Adrenal gland (tissue), 5 donors: ENCODE measurements at regions not wholly inside any gene's neighbourhood (a gene's known extent, or its start where the extent isn't known, plus 50 kb on each side); places are given as distances from the start of the nearest gene placed in this dataset.

Source experiments
- CTCF ChIP-seq, 6 experiments: fragments of 450-650 bp in 4 of 6; fragments of 200-600 bp in 2 of 6; sonication (generic) in 1 of 6; IDR thresholded peaks; 1 replicate in 5 of 6; 2 replicates in 1 of 6; pipeline versions ENCODE4 v1.5.1 to v1.8.0; 2016 to 2021; ENCODE audit warnings: antibody characterized with exemption in 6 of 6, mild to moderate bottlenecking in 2 of 6, moderate library complexity in 1 of 6
- POLR2A ChIP-seq, 2 donors: fragments of 450-650 bp; IDR thresholded peaks; one replicate each; pipeline ENCODE4 v1.6.1; 2017; ENCODE audit warnings: antibody characterized with exemption in 2 of 2, mild to moderate bottlenecking in 2 of 2, moderate library complexity in 1 of 2
- donor health status: DM: no; HTN: no; CAD: no.

- no peak for TF ChIP-seq CTCF (IDR thresholded peaks at IDR 0.05)
- no peak for TF ChIP-seq POLR2A (IDR thresholded peaks at IDR 0.05)
Observed at GRCh38 chr6:166802401-166802800, 153.9 kb downstream of the RNASET2 start.
